ENCODE measurements at regions not wholly inside any gene's neighbourhood (a gene's known extent, or its start where the extent isn't known, plus 50 kb on each side); places are given as distances from the start of the nearest gene placed in this dataset.

- DNase-seq = no peak
These were observed 268.5 kb downstream of the WNT5A start for GRCh38 chr3:55218577-55218976.

DNA sequence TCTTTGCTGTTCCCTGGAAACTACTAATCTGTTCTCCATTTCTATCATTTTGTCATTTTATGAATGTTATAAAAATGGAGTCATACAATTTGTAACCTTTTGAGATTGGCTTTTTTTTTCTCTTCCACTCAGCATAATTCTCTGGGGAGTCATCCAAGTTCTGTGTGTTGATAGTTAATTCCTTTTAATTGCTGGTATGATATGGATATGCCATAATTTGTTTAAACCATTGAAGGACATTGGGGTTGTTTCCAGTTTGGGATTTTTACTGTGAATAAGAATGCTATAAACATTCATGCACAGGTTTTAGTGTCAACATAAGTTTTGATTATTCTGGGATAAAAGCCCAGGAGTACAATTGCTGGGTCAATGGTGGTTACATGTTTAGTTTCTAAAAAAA, 279.4 kb downstream of the WNT5A start:
- DNase-seq = no peak

DNA sequence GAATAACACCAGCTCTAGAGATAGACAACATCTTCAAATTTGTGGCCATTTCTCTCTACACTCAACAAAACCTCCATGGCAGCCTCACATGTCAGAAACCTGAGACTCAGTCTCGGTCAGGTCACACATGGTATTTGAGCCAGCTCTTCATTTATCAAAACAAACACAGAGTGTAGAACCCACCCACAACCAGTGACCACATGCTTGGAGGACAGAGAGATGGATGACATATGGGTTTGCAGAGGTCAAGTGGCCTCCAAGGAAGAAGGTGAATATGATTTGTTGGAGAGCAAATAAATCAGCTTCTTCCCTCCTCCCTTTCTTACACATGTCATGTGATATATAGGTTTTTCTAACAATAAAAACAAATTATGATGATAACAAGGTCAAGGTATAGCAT, 278.1 kb upstream of the LRTM1 start:
- no peak for DNase-seq

GRCh38 chr3:55204417-55204816, 276.6 kb upstream of the LRTM1 start:
- no peak for DNase-seq

- no peak for DNase-seq
These were observed 275.7 kb upstream of the LRTM1 start for GRCh38 chr3:55203546-55203945.

GRCh38 chr3:55203006-55203405, 275.1 kb upstream of the LRTM1 start:
- DNase-seq = no peak

DNA sequence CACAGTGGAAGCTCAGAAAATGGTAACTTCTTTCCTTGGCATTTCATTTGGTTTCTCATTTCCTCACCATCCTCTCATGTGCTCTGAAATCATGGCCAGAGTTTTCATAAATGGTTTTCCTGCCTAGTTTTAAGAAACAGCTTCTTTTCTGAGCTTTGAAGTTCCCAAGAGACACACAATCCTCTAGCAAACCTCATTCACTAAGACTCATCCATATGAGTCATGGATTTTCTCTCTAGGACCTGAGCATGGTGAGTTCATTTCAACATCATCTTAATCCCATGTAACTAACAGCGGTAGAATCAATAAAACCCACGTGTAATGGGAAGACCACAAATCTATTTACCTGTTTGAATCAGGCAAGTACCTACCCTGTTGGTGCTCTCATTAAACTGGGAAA, 274.5 kb upstream of the LRTM1 start:
- DNase-seq = no peak

GRCh38 chr3:55201779-55202178, 273.9 kb upstream of the LRTM1 start:
- no peak for DNase-seq

DNA sequence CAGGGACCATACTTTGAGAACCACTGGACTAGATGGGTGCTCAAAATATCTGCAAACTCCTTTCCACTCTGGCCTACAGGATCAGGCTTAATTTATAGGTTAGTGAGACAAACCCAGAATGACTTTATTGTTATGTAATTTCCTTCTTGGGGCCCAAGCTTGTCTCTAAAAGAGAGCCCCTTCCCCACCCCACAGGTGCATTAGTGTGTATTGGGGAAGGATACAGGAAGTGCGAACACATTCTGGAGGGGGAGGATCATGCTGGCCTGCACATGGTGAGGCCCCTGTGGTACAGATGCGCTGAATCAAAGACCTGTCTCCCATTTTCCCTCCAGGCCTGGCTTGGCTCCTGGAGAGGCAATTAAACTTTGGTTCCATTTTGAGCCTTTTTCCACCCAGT, 273.0 kb upstream of the LRTM1 start:
- DNase-seq = no peak

- no peak for DNase-seq
These were observed 270.7 kb upstream of the LRTM1 start for GRCh38 chr3:55198554-55198953.

DNA sequence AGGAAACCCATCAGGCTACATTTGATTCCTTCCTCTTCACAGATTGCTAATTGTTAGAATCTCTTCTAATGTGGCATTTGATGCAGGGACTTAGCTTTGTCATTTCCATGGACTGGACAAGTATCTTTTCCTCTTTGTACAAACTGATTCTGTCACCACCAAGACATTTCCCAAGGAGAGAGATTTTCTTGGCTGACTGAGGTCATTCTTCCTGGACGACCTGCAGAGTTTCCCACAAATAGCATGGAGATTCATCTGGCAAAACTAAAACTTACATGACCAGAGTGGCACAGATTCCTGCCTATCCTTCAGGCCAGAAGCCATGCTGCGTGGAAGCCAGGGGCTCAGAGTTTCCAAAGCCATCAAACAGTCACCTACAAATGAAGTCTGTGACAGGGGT, 269.2 kb upstream of the LRTM1 start:
- DNase-seq = no peak

- no peak for DNase-seq
These were observed 268.6 kb upstream of the LRTM1 start for GRCh38 chr3:55196495-55196894.

GRCh38 chr3:55194376-55194775, 266.5 kb upstream of the LRTM1 start:
- no peak for DNase-seq

GRCh38 chr3:55191911-55192775, 264.3 kb upstream of the LRTM1 start:
- no peak for DNase-seq

DNA sequence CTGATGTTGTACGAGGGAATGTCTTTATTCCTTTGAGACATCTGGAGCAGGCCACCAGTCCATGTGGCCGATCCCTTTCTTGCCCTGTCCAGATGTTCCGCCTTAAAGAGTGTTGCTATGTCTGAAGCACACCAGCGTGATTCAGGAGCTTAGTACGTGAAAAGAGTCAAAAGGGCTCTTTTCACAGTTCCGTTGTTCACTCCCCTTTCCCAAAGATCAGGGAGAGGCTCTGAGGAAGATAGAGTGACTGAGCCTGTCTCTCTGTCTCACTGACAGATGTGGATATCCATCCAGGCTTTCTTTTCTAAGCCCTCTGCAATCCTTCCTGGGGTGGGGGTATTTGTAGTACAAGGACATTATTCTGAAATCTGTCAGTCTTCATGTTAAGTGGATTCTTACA, 262.5 kb upstream of the LRTM1 start:
- DNase-seq = no peak

DNA sequence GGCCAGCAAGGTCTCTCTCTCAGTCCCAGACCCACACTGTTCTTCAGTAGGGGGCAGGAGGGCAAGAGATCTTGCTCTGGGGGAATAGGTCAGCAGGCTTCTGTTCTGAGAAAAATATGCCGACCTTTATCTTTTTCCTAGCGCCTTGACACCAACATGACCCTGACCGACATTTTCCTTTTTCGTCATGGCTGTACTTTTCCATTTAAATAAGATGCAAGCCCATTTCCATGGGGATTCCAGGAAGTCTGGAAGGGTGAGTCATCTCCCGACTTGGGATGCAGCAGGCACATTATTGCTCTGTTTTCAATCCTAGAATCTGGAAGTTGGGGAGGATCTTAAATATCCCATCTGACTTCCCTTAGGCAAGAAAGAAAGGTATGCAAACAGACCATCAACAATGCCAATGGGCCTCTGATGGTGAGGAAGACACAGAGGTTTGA, 261.5 kb upstream of the LRTM1 start:
- no peak for DNase-seq

DNA sequence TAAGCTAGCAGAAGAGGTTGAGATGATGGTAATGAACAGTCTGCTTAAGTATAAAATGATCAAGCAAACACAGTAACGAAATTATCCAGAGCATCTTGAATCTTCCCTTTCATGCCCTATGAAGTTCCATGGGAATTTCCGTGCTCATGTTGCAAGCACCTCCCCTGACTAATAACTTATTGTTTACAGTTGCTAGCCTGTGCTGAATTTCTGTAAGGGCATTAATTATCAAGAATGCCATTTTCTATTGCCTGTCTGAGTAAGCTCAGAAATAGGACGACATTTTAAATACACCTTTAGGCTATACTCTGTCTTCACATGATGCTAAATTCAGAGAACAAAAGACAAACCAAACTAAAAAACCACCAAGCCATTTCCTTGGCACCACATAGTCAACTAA, 257.5 kb upstream of the LRTM1 start:
- DNase-seq = no peak

- no peak for DNase-seq
These were observed 255.3 kb upstream of the LRTM1 start for GRCh38 chr3:55183201-55183600.

- DNase-seq = no peak
These were observed 253.2 kb upstream of the LRTM1 start for GRCh38 chr3:55180936-55181535.

- DNase-seq = no peak
These were observed 252.3 kb upstream of the LRTM1 start for GRCh38 chr3:55180161-55180560.

GRCh38 chr3:55178336-55178735, 250.5 kb upstream of the LRTM1 start:
- no peak for DNase-seq

DNA sequence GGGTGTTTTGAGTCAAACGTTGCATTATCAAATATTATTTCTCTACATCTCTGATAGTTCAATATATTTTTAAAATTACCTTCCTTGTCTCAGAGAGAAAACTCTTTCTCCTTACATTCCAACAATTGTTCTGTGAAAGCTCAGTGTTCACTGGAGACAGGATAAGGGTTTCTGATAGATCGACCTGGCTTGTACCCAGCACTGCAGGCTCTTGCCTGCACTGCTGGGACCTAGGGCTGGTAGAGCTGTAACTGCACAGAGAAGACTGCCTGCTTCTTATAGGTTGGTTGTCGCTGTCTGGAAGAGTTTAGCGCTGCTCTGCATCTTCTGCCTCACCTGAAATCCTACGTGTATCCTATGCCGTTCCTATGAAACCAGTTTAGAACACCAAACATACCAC, 249.9 kb upstream of the LRTM1 start:
- no peak for DNase-seq

DNA sequence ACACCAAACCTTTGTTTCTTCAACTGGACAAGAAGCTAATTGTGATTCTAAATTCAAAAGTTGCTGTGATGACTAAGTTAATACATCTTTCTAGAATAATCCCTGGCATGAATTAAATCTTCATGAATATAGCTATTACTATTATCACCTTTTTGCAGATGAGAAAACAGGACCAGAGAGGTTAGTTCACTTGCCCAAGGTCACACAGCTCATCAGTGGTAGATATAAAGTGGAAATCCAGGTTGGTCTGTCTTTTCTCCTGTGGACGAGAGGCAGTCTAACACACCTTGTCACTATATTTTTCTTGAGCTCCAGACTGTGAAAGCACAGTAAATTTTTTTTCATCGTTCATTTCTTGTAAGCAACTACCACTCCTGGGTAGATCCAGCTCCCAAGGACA, 247.6 kb upstream of the LRTM1 start:
- no peak for DNase-seq

GRCh38 chr3:55174747-55175146, 246.9 kb upstream of the LRTM1 start:
- DNase-seq = no peak

- no peak for DNase-seq
These were observed 245.6 kb upstream of the LRTM1 start for GRCh38 chr3:55173504-55173903.

All from NCI-H2107 (cell line).